B cell (primary cell): ENCODE measurements at regions not wholly inside any gene's neighbourhood (a gene's known extent, or its start where the extent isn't known, plus 50 kb on each side); places are given as distances from the start of the nearest gene placed in this dataset.

Experiments
- ATAC-seq: fragments of 200-7000 bp; cut with Tn5 transposase; one replicate; pipeline ENCODE4 v1.10.0; 2021; ENCODE audit warnings: low read depth, mild to moderate bottlenecking, moderate number of reproducible peaks, moderate library complexity
- CTCF ChIA-PET: fragments of 350-600 bp; sonication (Branson Sonifier 250); formaldehyde crosslinking; loops from one replicate; lab custom pipeline; 2021; ENCODE audit warnings: antibody characterized with exemption, inconsistent platforms; lab: Charles Lee
- POLR2A ChIA-PET: fragments of 350-600 bp; sonication (Branson Sonifier 250); formaldehyde crosslinking; loops from one replicate; lab custom pipeline; 2021; ENCODE audit warnings: antibody characterized with exemption; lab: Charles Lee
- DNase-seq: peaks from one replicate; pipeline ENCODE4 v3.0.0; 2013
- H2AFZ ChIP-seq: 2 replicates; pipeline ENCODE4 v1.6.1; 2012; ENCODE audit warnings: mild to moderate bottlenecking, low read depth, low read length; ENCODE audit not compliant: insufficient read depth, poor library complexity, severe bottlenecking
- H3K27ac ChIP-seq, 2 donors: 1 replicate in 1 of 2; 2 replicates in 1 of 2; pipeline ENCODE4 v1.5.1; 2012 to 2013; ENCODE audit warnings: low read length in 2 of 2, mild to moderate bottlenecking in 2 of 2, moderate library complexity in 1 of 2
- H3K27me3 ChIP-seq, 4 experiments: fragments of 200-600 bp in 1 of 4; sonication (generic) in 1 of 4; replicated peaks in 1 of 4; 1 replicate in 2 of 4; 2 replicates in 2 of 4; pipeline versions ENCODE4 v1.6.1 to v1.7.0; 2013 to 2016; ENCODE audit warnings: low read length in 3 of 4, mild to moderate bottlenecking in 2 of 4, mixed read lengths in 1 of 4, moderate library complexity in 1 of 4; ENCODE audit not compliant: insufficient read depth in 4 of 4, control insufficient read depth in 3 of 4; ENCODE audit errors: control extremely low read depth in 1 of 4
- H3K36me3 ChIP-seq, 2 experiments: replicated peaks in 1 of 2; 1 replicate in 1 of 2; 2 replicates in 1 of 2; pipeline versions ENCODE4 v1.6.1 to v1.7.1; 2013; ENCODE audit warnings: low read length in 1 of 2; ENCODE audit not compliant: insufficient read depth in 2 of 2, control insufficient read depth in 1 of 2; ENCODE audit errors: control extremely low read depth in 1 of 2, extremely low read depth in 1 of 2
- H3K4me1 ChIP-seq, 2 donors: fragments of 200-600 bp in 1 of 2; sonication (generic) in 1 of 2; 1 replicate in 1 of 2; 2 replicates in 1 of 2; pipeline versions ENCODE4 v1.5.1 to v1.6.1; 2013 to 2017; ENCODE audit warnings: low read length in 2 of 2; ENCODE audit not compliant: control insufficient read depth in 2 of 2, insufficient read depth in 2 of 2
- H3K4me2 ChIP-seq: replicated peaks from 2 replicates; pipeline ENCODE3; 2012; ENCODE audit warnings: mild to moderate bottlenecking, low read depth, low read length; ENCODE audit not compliant: poor library complexity, severe bottlenecking
- H3K4me3 ChIP-seq, 5 experiments: fragments of 200-600 bp in 1 of 5; sonication (generic) in 1 of 5; 1 replicate in 3 of 5; 2 replicates in 2 of 5; pipeline versions ENCODE4 v1.5.1 to v1.7.0; 2011 to 2016; ENCODE audit warnings: low read length in 4 of 5, mild to moderate bottlenecking in 4 of 5, low read depth in 2 of 5, control low read depth in 1 of 5, moderate library complexity in 1 of 5; ENCODE audit not compliant: insufficient read depth in 1 of 5; ENCODE audit errors: control extremely low read depth in 1 of 5, extremely low read depth in 1 of 5
- H3K79me2 ChIP-seq: fragments of 200-600 bp; sonication (generic); one replicate; pipeline ENCODE4 v1.6.0; 2016; ENCODE audit warnings: low read length; ENCODE audit not compliant: control insufficient read depth, insufficient read depth
- H3K9ac ChIP-seq: fragments of 200-600 bp; sonication (generic); 2 replicates; pipeline ENCODE4 v1.6.1; 2017; ENCODE audit warnings: mild to moderate bottlenecking, low read length, moderate library complexity
- H3K9me3 ChIP-seq, 3 donors: one replicate each; pipeline versions ENCODE4 v1.6.1 to v1.7.1; 2013; ENCODE audit warnings: low read length in 2 of 3; ENCODE audit not compliant: control insufficient read depth in 2 of 3, insufficient read depth in 1 of 3; ENCODE audit errors: control extremely low read depth in 1 of 3
- H4K20me1 ChIP-seq: 2 replicates; pipeline ENCODE4 v1.6.0; 2012; ENCODE audit warnings: mild to moderate bottlenecking, low read length; ENCODE audit not compliant: insufficient read depth, control insufficient read depth, poor library complexity, severe bottlenecking
- H3K27ac Mint-ChIP-seq: one replicate; pipeline ENCODE4 v1.8.0; 2021; ENCODE audit warnings: mixed read lengths
- H3K27me3 Mint-ChIP-seq: one replicate; pipeline ENCODE4 v1.8.0; 2021; ENCODE audit warnings: mixed read lengths
- H3K4me1 Mint-ChIP-seq: one replicate; pipeline ENCODE4 v1.8.0; 2021; ENCODE audit warnings: mixed read lengths
- H3K4me3 Mint-ChIP-seq: one replicate; pipeline ENCODE4 v1.8.0; 2021; ENCODE audit warnings: mixed read lengths
- H3K9me3 Mint-ChIP-seq: one replicate; pipeline ENCODE4 v1.8.0; 2022; ENCODE audit warnings: mixed read lengths; ENCODE audit not compliant: insufficient read depth
- CTCF ChIP-seq: fragments of 200-600 bp; IDR thresholded peaks from one replicate; pipeline ENCODE4 v1.8.0; 2022; ENCODE audit warnings: antibody characterized with exemption, mild to moderate bottlenecking
- EZH2 ChIP-seq: IDR thresholded peaks from 2 replicates; pipeline ENCODE4 v1.6.1; 2012; ENCODE audit warnings: borderline replicate concordance, low read depth, mild to moderate bottlenecking, moderate library complexity, low read length; ENCODE audit not compliant: insufficient read depth, poor library complexity, severe bottlenecking
- WGBS: methylation state at CpG from one replicate; pipeline ENCODE4 v1.1.5; 2013; ENCODE audit warnings: missing lambda C conversion rate; ENCODE audit not compliant: insufficient coverage; 5-methylcytosine and 5-hydroxymethylcytosine counted together
- intact Hi-C: fragments of 100-400 bp; cut with micrococcal nuclease; formaldehyde crosslinking; loops from one replicate; pipeline ENCODE4 v1.10.0; 2022

- ChIA-PET POLR2A (interaction anchor here (0.7 kb wide), 1 partner anchor 160 kb away, joined by 3 read pairs; no protein-coding TSS in a partner anchor), CTCF (interaction anchor here (0.6 kb wide), 1 partner anchor 38 kb away, joined by 5 read pairs; no protein-coding TSS in a partner anchor)
- H3K9me3 Mint-ChIP-seq: no peaks in the 10 kb centered on the region
- Histone ChIP-seq H3K27ac (no peak overlapping the region), H3K4me3 (no peak overlapping the region), H3K79me2 (no peaks in the 10 kb centered on the region), H3K4me1 (peaks cover 11 to 15% of the 10 kb centered on the region in 2 donors), H4K20me1 (no peaks in the 10 kb centered on the region), H3K9ac (no peak overlapping the region), H3K4me2 (no peak overlapping the region), H3K9me3 (peaks cover 0 to 31% (median 6%) of the 10 kb centered on the region in 3 donors), H3K27me3 (peaks cover 0 to 15% (median 0%) of the 10 kb centered on the region in 4 experiments), H3K36me3 (no peaks in the 10 kb centered on the region), H2AFZ (no peak overlapping the region)
- H3K4me1 Mint-ChIP-seq: peaks cover 12% of the 10 kb centered on the region
- ATAC-seq (no peak), DNase-seq (no peak)
- intact Hi-C loops: no loop called here
- H3K27ac Mint-ChIP-seq: no peak overlapping the region
- peaks cover 21% of the 10 kb centered on the region for H3K27me3 Mint-ChIP-seq
- H3K4me3 Mint-ChIP-seq: no peak overlapping the region
- TF ChIP-seq EZH2 (no peak), CTCF (no peak)
- WGBS: 90% methylated on average over 7 of the region's 8 CpGs
These were observed 154.1 kb downstream of the NUP210 start for GRCh38 chr3:13266005-13266404.

- H3K4me3 ChIP-seq: no peak overlapping the region
- ChIA-PET CTCF (interaction anchor here (0.6 kb wide), 1 partner anchor 37 kb away, joined by 5 read pairs; no protein-coding TSS in a partner anchor), POLR2A (interaction anchor here (0.7 kb wide), 1 partner anchor 160 kb away, joined by 3 read pairs; no protein-coding TSS in a partner anchor)
- Mint-ChIP-seq H3K4me3 (no peak overlapping the region), H3K4me1 (peaks cover 12% of the 10 kb centered on the region), H3K27ac (no peak overlapping the region), H3K9me3 (no peaks in the 10 kb centered on the region), H3K27me3 (peaks cover 21% of the 10 kb centered on the region)
- peaks cover 0 to 18% (median 0%) of the 10 kb centered on the region in 4 experiments for H3K27me3 ChIP-seq
- DNase-seq (no peak), ATAC-seq (no peak)
- no peaks in the 10 kb centered on the region for H4K20me1 ChIP-seq
- H2AFZ ChIP-seq: no peak overlapping the region
- peaks cover 0 to 31% (median 6%) of the 10 kb centered on the region in 3 donors for H3K9me3 ChIP-seq
- TF ChIP-seq CTCF (no peak), EZH2 (no peak)
- intact Hi-C loops: no loop called here
- H3K9ac ChIP-seq: no peak overlapping the region
- no peak overlapping the region for H3K4me2 ChIP-seq
- no peak overlapping the region for H3K27ac ChIP-seq
- WGBS: 100% methylated on average over 2 of the region's 3 CpGs
- H3K36me3 ChIP-seq: no peaks in the 10 kb centered on the region
- no peaks in the 10 kb centered on the region for H3K79me2 ChIP-seq
- peaks cover 11 to 15% of the 10 kb centered on the region in 2 donors for H3K4me1 ChIP-seq
These were observed 154.6 kb downstream of the NUP210 start for GRCh38 chr3:13265507-13265906.
